GM12878 (cell line): ENCODE measurements at regions not wholly inside any gene's neighbourhood (a gene's known extent, or its start where the extent isn't known, plus 50 kb on each side); places are given as distances from the start of the nearest gene placed in this dataset.

Experiments used
- CEBPB ChIP-seq, 2 experiments: fragments of 150-350 bp in 1 of 2; IDR thresholded peaks; 2 replicates each; pipeline ENCODE4 v1.6.1; 2012 to 2014; ENCODE audit warnings: low read depth in 2 of 2, low read length in 2 of 2, borderline replicate concordance in 1 of 2, inconsistent platforms in 1 of 2
- EED ChIP-seq: sonication (generic); IDR thresholded peaks from 2 replicates; pipeline ENCODE4 v1.6.1; 2016; ENCODE audit warnings: antibody characterized with exemption, low read depth
- HDGF ChIP-seq: fragments of 450-650 bp; IDR thresholded peaks from 2 replicates; pipeline ENCODE4 v1.6.1; 2016; ENCODE audit warnings: antibody characterized with exemption
- SIN3A ChIP-seq: IDR thresholded peaks from 2 replicates; pipeline ENCODE4 v1.6.1; 2012; ENCODE audit warnings: low read depth, low read length, improper control_type of control experiment
- SPI1 ChIP-seq: IDR thresholded peaks from 2 replicates; pipeline ENCODE4 v1.6.1; 2011; ENCODE audit warnings: low read depth, mild to moderate bottlenecking, low read length, moderate library complexity, borderline replicate concordance; ENCODE audit not compliant: insufficient read depth
- TF ChIP-seq, protein P1 (sequence below): fragments of 450-650 bp; formaldehyde crosslinking; IDR thresholded peaks from 2 replicates; pipeline ENCODE4 v1.4.0; 2022; ENCODE audit warnings: mild to moderate bottlenecking, moderate library complexity
- TF ChIP-seq, protein P2 (sequence below): fragments of 450-650 bp; IDR thresholded peaks from 2 replicates; pipeline ENCODE4 v1.6.1; 2017; ENCODE audit warnings: antibody characterized with exemption, mild to moderate bottlenecking, moderate library complexity

DNA sequence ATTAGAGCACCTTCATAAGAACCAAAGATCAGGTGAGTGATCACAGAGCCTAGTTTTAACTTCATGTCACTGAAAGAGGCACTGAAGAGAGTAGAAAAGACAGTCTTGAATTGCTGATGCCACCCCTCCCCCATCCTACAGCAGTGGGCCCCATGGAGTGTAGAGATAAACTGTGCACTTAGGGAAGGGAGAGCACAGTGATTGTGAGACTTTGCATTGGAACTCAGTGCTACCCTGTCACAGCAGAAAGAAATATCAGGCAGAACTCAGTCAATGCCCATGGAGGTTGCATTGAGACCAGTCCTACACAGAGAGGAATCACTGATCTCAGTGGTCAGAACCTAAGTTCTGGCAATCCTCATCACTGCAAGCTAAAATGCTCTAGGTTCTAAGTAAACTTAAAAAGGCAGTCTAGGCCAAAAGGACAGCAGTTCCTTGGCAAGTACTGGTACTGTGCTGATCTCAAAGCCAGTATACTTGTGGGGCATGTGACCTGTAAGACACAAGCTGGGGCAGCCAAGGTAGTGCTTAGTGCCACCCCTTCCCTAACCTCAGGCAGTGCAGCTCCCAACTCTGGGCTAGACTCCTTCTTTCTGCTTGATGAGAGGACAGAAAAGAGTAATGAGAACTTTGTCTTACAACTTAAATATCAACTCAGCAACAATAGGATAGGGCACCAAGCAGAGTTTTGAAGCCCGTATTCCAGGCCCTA lies 94.1 kb downstream of the FSCB start (continued):
- TF ChIP-seq, protein P1, sequence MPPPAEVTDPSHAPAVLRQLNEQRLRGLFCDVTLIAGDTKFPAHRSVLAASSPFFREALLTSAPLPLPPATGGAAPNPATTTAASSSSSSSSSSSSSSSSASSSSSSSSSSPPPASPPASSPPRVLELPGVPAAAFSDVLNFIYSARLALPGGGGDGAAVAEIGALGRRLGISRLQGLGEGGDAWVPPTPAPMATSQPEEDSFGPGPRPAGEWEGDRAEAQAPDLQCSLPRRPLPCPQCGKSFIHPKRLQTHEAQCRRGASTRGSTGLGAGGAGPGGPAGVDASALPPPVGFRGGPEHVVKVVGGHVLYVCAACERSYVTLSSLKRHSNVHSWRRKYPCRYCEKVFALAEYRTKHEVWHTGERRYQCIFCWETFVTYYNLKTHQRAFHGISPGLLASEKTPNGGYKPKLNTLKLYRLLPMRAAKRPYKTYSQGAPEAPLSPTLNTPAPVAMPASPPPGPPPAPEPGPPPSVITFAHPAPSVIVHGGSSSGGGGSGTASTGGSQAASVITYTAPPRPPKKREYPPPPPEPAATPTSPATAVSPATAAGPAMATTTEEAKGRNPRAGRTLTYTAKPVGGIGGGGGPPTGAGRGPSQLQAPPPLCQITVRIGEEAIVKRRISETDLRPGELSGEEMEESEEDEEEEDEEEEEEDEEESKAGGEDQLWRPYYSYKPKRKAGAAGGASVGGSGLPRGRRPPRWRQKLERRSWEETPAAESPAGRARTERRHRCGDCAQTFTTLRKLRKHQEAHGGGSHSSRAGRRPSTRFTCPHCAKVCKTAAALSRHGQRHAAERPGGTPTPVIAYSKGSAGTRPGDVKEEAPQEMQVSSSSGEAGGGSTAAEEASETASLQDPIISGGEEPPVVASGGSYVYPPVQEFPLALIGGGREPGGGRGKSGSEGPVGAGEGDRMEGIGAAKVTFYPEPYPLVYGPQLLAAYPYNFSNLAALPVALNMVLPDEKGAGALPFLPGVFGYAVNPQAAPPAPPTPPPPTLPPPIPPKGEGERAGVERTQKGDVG (CRISPR knock-in tag), result no peak
- TF ChIP-seq SPI1 (no peak), CEBPB (IDR thresholded peaks at IDR 0.05; ENCODE audit: borderline replicate concordance in 1 of 2, low read depth in 2 of 2, low read length in 2 of 2) (no peak), HDGF (no peak), SIN3A (no peak), EED (no peak)
- TF ChIP-seq, protein P2, sequence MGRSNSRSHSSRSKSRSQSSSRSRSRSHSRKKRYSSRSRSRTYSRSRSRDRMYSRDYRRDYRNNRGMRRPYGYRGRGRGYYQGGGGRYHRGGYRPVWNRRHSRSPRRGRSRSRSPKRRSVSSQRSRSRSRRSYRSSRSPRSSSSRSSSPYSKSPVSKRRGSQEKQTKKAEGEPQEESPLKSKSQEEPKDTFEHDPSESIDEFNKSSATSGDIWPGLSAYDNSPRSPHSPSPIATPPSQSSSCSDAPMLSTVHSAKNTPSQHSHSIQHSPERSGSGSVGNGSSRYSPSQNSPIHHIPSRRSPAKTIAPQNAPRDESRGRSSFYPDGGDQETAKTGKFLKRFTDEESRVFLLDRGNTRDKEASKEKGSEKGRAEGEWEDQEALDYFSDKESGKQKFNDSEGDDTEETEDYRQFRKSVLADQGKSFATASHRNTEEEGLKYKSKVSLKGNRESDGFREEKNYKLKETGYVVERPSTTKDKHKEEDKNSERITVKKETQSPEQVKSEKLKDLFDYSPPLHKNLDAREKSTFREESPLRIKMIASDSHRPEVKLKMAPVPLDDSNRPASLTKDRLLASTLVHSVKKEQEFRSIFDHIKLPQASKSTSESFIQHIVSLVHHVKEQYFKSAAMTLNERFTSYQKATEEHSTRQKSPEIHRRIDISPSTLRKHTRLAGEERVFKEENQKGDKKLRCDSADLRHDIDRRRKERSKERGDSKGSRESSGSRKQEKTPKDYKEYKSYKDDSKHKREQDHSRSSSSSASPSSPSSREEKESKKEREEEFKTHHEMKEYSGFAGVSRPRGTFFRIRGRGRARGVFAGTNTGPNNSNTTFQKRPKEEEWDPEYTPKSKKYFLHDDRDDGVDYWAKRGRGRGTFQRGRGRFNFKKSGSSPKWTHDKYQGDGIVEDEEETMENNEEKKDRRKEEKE, result no peak
